Epithelial cell of proximal tubule (primary cell): ENCODE measurements at regions not wholly inside any gene's neighbourhood (a gene's known extent, or its start where the extent isn't known, plus 50 kb on each side); places are given as distances from the start of the nearest gene placed in this dataset.

ENCODE experiments used
- DNase-seq: peaks from one replicate; pipeline ENCODE4 v3.0.0-alpha.2; 2011; ENCODE audit warnings: low read depth
- H3K4me3 ChIP-seq: 2 replicates; pipeline ENCODE4 v1.5.1; 2011; ENCODE audit warnings: low read depth, mild to moderate bottlenecking, low read length
- CTCF ChIP-seq: conservative IDR thresholded peaks from 2 replicates; pipeline ENCODE4 v1.5.1; 2012; ENCODE audit warnings: low read depth, mild to moderate bottlenecking, low read length

- TF ChIP-seq CTCF = no peak
- DNase-seq = no peak
Measured at GRCh38 chr2:157176602-157177001, 80.9 kb upstream of the GALNT5 start.

GRCh38 chr2:157178874-157179273 lies 78.6 kb upstream of the GALNT5 start:
- no peak for DNase-seq
- no peak overlapping the region for H3K4me3 ChIP-seq
- TF ChIP-seq CTCF = peak; percentile 39

More at GRCh38 chr2:157176602-157177001, 80.9 kb upstream of the GALNT5 start:
- no peak overlapping the region for H3K4me3 ChIP-seq

GRCh38 chr2:157179324-157180105 lies 78.0 kb upstream of the GALNT5 start:
- H3K4me3 ChIP-seq = no peak overlapping the region
- DNase-seq = no peak
- TF ChIP-seq CTCF = no peak

GRCh38 chr2:157180359-157180758 lies 77.1 kb upstream of the GALNT5 start:
- TF ChIP-seq CTCF = no peak
- no peak for DNase-seq

GRCh38 chr2:157181234-157181633 lies 76.3 kb upstream of the GALNT5 start:
- TF ChIP-seq CTCF = no peak
- no peak overlapping the region for H3K4me3 ChIP-seq
- no peak for DNase-seq

More at GRCh38 chr2:157180359-157180758, 77.1 kb upstream of the GALNT5 start:
- H3K4me3 ChIP-seq = no peak overlapping the region

GRCh38 chr2:157182204-157182709 lies 75.2 kb upstream of the GALNT5 start:
- DNase-seq = no peak
- TF ChIP-seq CTCF = no peak

More at GRCh38 chr2:157182204-157182709, 75.2 kb upstream of the GALNT5 start:
- H3K4me3 ChIP-seq = no peak overlapping the region
